NB4 (cell line): ENCODE measurements at regions not wholly inside any gene's neighbourhood (a gene's known extent, or its start where the extent isn't known, plus 50 kb on each side); places are given as distances from the start of the nearest gene placed in this dataset.

ENCODE experiments used
- MYC ChIP-seq: IDR thresholded peaks from 2 replicates; pipeline ENCODE4 v1.6.1; 2011; ENCODE audit warnings: low read depth, low read length
- POLR2A ChIP-seq: IDR thresholded peaks from 2 replicates; pipeline ENCODE4 v1.6.1; 2011; ENCODE audit warnings: mild to moderate bottlenecking; ENCODE audit not compliant: insufficient read length; ENCODE audit errors: extremely low read depth
- TF ChIP-seq, protein P1 (sequence below): IDR thresholded peaks from one replicate; pipeline ENCODE4 v1.5.1; 2012; ENCODE audit warnings: low read depth, low read length
- TF ChIP-seq, protein P2 (sequence below): IDR thresholded peaks from 2 replicates; pipeline ENCODE4 v1.6.1; 2011; ENCODE audit warnings: low read depth, low read length

DNA sequence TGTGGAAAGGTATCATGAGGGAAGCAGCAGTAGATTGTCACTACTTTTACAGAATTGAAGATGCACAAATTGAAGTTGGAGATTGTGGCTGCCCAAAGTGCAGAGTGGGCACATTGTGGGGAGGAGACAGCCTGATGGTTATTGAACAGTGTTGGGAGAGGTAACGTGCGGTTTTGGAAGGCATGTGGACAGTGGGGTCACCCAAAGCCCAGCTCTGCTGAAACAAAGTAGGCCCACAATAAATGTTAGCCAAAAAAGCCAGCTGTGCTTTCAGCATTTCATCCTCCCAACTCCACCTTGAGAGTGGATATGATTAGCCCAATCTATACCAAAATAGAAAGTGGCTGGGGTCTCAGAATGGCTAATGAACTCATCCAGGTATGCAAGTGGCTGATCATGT lies 96.7 kb downstream of the TMX1 start:
- TF ChIP-seq POLR2A (no peak), MYC (no peak)
- TF ChIP-seq, protein P1, sequence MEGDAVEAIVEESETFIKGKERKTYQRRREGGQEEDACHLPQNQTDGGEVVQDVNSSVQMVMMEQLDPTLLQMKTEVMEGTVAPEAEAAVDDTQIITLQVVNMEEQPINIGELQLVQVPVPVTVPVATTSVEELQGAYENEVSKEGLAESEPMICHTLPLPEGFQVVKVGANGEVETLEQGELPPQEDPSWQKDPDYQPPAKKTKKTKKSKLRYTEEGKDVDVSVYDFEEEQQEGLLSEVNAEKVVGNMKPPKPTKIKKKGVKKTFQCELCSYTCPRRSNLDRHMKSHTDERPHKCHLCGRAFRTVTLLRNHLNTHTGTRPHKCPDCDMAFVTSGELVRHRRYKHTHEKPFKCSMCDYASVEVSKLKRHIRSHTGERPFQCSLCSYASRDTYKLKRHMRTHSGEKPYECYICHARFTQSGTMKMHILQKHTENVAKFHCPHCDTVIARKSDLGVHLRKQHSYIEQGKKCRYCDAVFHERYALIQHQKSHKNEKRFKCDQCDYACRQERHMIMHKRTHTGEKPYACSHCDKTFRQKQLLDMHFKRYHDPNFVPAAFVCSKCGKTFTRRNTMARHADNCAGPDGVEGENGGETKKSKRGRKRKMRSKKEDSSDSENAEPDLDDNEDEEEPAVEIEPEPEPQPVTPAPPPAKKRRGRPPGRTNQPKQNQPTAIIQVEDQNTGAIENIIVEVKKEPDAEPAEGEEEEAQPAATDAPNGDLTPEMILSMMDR = no peak
- TF ChIP-seq, protein P2, sequence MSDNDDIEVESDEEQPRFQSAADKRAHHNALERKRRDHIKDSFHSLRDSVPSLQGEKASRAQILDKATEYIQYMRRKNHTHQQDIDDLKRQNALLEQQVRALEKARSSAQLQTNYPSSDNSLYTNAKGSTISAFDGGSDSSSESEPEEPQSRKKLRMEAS = no peak
